ENCODE measurements at regions not wholly inside any gene's neighbourhood (a gene's known extent, or its start where the extent isn't known, plus 50 kb on each side); places are given as distances from the start of the nearest gene placed in this dataset.

DNA sequence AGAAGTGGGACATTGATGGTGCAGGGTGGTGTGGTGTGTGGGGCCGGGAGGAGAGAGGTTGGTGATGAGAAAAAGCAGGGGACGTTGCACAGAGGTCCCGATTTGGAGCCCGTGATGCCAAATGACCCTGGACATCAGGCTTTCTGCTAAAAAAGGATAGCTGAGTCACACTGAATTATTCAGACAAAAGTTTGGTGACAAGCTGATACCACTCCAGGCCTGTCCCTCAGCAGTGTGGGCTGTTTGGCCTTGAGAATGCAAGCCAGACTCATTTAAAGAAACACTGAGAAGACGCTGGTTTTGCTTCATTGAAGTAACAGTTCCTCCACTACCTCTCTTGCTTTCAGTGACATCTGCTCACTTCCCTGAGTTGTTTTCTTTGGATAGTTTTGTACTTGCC, 262.1 kb upstream of the PWP1 start:
- Mint-ChIP-seq H3K27me3 (no peaks in the 10 kb centered on the region), H3K9me3 (peaks cover 5 to 18% of the 10 kb centered on the region in 2 donors), H3K4me1 (peaks cover 25% of the 10 kb centered on the region), H3K4me3 (no peak overlapping the region), H3K27ac (peak overlapping the region in 1 of 2 donors; percentile 46)
- no peak for DNase-seq
- ATAC-seq, result no peak

- no peak for ATAC-seq
- no peak overlapping the region for H3K27ac Mint-ChIP-seq
Measured at GRCh38 chr12:107429006-107429705, 256.4 kb upstream of the PWP1 start.

DNA sequence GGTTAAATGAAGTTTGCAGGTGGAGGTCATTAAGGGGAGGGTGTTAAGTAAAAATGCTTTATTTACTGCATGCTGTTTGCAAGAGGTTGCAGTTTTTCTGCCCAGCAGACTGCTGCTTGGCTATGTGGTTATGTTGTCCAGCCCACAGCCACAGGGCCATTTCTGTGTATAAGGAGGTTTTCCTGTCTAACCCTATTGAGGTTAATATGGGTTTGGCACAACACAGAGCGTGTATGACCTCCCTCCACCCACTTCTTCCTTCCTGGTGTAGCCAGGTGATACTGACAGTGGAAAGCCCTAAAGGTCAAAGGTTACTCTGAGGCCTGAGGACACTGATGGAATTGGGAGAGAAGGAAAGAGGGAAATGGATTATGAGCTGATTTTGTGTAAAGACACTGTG, 253.7 kb upstream of the PWP1 start:
- DNase-seq, result no peak

More at GRCh38 chr12:107429006-107429705, 256.4 kb upstream of the PWP1 start:
- Mint-ChIP-seq H3K9me3 (peaks cover 0 to 5% of the 10 kb centered on the region in 2 donors), H3K4me1 (peaks cover 46% of the 10 kb centered on the region), H3K4me3 (no peak overlapping the region), H3K27me3 (no peaks in the 10 kb centered on the region)
- no peak for DNase-seq

GRCh38 chr12:107435072-107435471, 250.5 kb upstream of the PWP1 start:
- Mint-ChIP-seq H3K4me3 (no peak overlapping the region), H3K27ac (peak overlapping the region in 1 of 2 donors; percentile 75), H3K9me3 (no peaks in the 10 kb centered on the region), H3K4me1 (peaks cover 32% of the 10 kb centered on the region), H3K27me3 (no peaks in the 10 kb centered on the region)
- ATAC-seq (no peak), DNase-seq (no peak)

More for the DNA sequence above, 253.7 kb upstream of the PWP1 start:
- Mint-ChIP-seq H3K9me3 (no peaks in the 10 kb centered on the region), H3K27ac (no peak overlapping the region), H3K27me3 (no peaks in the 10 kb centered on the region), H3K4me3 (peak overlapping the region in 1 of 2 donors; percentile 38), H3K4me1 (peaks cover 41% of the 10 kb centered on the region)
- peak; percentile 72 for ATAC-seq

- Mint-ChIP-seq H3K4me1 (peaks cover 32% of the 10 kb centered on the region), H3K4me3 (no peak overlapping the region), H3K9me3 (no peaks in the 10 kb centered on the region), H3K27me3 (no peaks in the 10 kb centered on the region), H3K27ac (peak overlapping the region; percentile 27 to 75)
- DNase-seq (no peak), ATAC-seq (no peak)
Measured at GRCh38 chr12:107435520-107435919, 250.1 kb upstream of the PWP1 start.

DNA sequence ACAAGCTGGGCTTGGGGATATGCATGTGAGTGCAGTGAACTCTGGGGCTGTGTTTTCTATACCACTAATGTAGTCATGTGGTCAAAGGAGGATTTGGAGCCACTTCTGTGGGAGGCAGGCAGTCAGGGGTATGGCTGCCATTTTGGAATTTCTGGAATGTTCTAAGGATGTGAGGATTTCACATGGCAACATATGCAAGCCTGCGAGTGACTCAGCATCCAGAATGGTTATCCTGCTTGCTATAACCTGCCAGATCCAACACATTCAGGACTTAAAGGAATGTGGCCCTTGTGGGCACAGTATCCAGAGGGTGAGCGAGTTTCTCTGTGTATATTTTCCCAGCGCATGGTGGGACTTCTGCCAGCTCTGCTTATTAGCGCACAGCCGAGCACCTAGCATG, 249.2 kb upstream of the PWP1 start:
- DNase-seq, result no peak
- Mint-ChIP-seq H3K9me3 (no peaks in the 10 kb centered on the region), H3K4me3 (no peak overlapping the region), H3K4me1 (peaks cover 33% of the 10 kb centered on the region), H3K27ac (no peak overlapping the region), H3K27me3 (no peaks in the 10 kb centered on the region)
- ATAC-seq, result no peak

- DNase-seq (no peak), ATAC-seq (no peak)
- Mint-ChIP-seq H3K9me3 (no peaks in the 10 kb centered on the region), H3K27ac (no peak overlapping the region), H3K4me3 (no peak overlapping the region), H3K27me3 (no peaks in the 10 kb centered on the region), H3K4me1 (peaks cover 28% of the 10 kb centered on the region)
Measured at GRCh38 chr12:107436836-107437235, 248.8 kb upstream of the PWP1 start.

DNA sequence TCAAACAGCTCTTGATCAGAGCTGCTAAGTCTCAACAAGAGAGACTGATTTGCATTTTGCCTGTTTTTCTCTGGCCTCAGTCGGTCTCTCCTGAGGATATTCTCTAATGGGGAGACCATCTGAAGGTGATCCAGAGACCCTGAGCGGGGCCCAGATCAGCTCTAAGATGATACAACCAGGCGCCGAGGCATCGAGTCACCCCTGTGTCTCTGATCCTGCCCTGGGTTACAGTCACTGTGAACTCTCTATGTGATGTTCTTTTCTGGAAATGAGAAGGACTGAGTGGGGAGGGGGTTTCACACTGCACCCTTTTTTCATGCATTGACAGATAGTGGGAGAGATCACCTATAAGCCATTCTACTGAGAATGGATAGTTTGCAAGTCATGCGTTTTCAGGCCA, 247.6 kb upstream of the PWP1 start:
- H3K4me3 Mint-ChIP-seq, result no peak overlapping the region
- DNase-seq, result no peak
- H3K4me1 Mint-ChIP-seq, result peaks cover 18% of the 10 kb centered on the region
- no peak overlapping the region for H3K27ac Mint-ChIP-seq
- no peak for ATAC-seq
- no peaks in the 10 kb centered on the region for H3K9me3 Mint-ChIP-seq
- H3K27me3 Mint-ChIP-seq, result no peaks in the 10 kb centered on the region

DNA sequence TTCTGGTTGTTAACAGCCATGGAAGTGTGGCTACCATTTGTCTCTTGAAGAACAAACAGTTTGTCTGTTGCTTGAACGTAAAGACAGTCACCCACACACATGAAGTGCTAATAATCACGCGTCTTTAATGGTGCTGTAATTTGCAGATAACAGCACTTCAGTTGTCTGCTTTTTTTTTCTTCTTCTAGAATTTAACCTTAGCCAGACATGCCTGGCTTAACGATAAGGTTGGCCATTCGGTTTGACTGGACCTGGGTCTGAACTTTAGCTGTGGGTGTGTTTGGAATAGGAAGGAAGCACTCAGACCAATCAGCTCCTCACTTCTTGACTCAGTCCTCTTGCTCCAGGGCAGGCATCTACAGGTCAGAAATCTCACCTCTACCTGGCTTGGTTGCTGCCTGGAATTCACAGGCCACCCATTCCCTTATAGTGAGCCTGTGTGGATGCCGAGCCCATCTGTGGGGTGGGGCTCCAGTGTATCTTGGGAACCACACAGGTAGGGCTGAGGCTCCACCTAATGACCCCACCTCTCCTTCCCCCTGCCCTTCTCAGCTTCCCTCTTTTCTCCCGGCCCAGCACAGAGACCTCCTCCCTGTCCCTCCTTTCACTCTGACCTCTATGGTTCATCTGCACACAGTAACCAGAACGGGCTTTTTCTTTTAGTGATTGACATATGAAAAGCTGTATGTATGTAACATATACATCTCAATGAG, 246.4 kb upstream of the PWP1 start:
- Mint-ChIP-seq H3K4me1 (peaks cover 28% of the 10 kb centered on the region), H3K9me3 (no peaks in the 10 kb centered on the region), H3K4me3 (no peak overlapping the region), H3K27me3 (no peaks in the 10 kb centered on the region), H3K27ac (peak overlapping the region; percentile 17 to 86)
- ATAC-seq (no peak), DNase-seq (no peak)

GRCh38 chr12:107440606-107441005, 245.0 kb upstream of the PWP1 start:
- ATAC-seq, result no peak
- Mint-ChIP-seq H3K27ac (peak overlapping the region in 1 of 2 donors; percentile 52), H3K27me3 (no peaks in the 10 kb centered on the region), H3K9me3 (peaks cover 0 to 7% of the 10 kb centered on the region in 2 donors), H3K4me3 (no peak overlapping the region), H3K4me1 (peaks cover 41% of the 10 kb centered on the region)
- no peak for DNase-seq

- Mint-ChIP-seq H3K27me3 (no peaks in the 10 kb centered on the region), H3K9me3 (peaks cover 0 to 7% of the 10 kb centered on the region in 2 donors), H3K4me1 (peaks cover 41% of the 10 kb centered on the region), H3K4me3 (peak overlapping the region in 1 of 2 donors; percentile 11), H3K27ac (no peak overlapping the region)
- DNase-seq (no peak), ATAC-seq (no peak)
Measured at GRCh38 chr12:107441665-107442300, 243.8 kb upstream of the PWP1 start.

DNA sequence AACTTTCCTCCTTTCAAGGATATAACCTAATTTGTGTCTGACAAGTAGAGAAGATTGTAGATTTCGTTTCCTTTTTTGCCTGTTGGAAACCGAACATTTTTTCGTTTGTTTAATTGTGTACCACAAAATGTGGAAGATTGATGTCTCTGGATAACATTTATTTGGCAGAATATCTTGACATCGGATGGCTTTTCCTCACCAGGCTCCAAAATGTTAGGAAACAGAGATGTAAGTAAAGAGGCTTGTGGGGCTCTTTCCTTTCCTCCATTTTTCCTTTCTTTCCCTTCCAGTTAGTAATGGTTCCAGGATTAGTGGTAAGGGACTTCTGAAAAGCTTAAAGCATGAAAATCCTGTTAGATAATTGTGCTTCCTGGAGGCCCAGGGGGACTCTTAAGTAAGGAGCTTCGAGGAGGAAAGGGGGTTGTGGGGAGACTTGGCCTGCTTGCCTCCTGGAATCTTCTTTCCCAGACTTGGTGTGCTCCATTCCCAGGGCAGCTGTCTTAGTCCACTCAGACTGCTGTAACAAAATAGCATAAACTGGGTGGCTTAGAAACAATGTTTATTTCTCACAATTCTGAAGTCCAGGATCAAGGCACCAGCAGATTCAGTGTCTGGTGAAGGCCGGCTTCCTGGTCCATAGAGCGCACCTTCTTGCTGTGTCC, 243.1 kb upstream of the PWP1 start:
- Mint-ChIP-seq H3K27me3 (no peaks in the 10 kb centered on the region), H3K27ac (peak overlapping the region; percentile 24 to 36), H3K4me1 (peaks cover 41% of the 10 kb centered on the region), H3K4me3 (no peak overlapping the region), H3K9me3 (peaks cover 0 to 7% of the 10 kb centered on the region in 2 donors)
- ATAC-seq (no peak), DNase-seq (no peak)

DNA sequence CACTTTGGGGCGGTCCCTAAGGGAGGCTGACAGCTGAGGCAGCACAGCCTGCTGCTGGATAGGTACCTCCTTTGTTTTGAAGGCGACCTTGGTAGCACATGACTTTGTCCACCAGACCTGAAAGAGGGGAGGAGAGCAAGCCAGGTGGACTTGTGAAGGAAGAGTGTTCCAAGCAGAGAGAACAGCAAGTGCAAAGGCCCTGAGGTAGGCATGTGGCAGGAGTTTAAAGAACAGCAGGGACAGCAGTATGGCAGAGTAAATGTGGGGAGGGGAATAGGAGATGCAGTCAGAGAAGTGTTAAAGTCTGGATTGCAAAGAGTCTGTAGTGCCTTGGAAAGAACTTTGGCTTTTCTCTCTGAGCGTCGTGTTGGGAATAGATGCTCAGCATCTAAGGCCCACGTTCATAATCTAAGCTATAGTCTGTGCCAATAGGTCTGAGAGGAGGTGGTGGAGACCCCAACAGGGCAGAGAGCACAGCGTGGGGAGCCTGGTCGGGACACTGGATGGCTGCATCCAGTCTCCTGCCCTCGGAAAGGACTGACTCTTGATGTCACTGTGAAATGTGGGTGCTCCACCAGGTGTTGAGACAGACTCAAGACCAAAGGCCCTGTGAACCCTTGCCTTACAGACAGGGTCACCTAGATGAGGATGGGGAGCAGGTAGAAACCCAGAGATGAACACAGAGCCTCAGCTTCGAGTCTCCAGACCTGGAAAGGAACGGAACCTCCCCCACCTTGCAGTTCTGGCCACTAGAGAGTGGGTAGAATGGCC, 242.1 kb upstream of the PWP1 start:
- Mint-ChIP-seq H3K27me3 (no peaks in the 10 kb centered on the region), H3K27ac (no peak overlapping the region), H3K4me3 (no peak overlapping the region), H3K9me3 (peaks cover 0 to 7% of the 10 kb centered on the region in 2 donors), H3K4me1 (peaks cover 47% of the 10 kb centered on the region)
- DNase-seq (no peak), ATAC-seq (no peak)

DNA sequence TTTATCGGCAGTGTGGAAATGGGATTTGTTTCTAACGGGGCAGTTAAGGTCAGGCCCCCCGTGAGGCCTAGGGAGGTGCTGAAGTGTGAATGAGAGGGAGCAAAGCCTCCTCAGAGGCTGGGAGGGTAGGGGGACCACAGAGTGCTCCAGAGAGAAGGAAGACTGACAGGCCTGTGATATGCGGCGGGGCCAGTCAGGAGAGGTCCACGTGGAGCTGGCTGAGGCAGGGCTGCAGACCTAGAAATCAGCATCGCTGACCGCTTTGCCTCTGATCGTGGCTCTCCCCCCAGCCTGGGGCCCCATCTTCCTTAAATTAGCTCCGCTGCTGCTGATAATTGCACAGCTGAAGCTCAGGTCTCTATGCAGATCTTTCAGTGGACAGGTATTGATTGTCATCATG, 240.8 kb upstream of the PWP1 start:
- Mint-ChIP-seq H3K27me3 (no peaks in the 10 kb centered on the region), H3K27ac (no peak overlapping the region), H3K4me1 (peaks cover 38% of the 10 kb centered on the region), H3K9me3 (peaks cover 0 to 7% of the 10 kb centered on the region in 2 donors), H3K4me3 (no peak overlapping the region)
- ATAC-seq (no peak), DNase-seq (no peak)

GRCh38 chr12:107446476-107446875, 239.1 kb upstream of the PWP1 start:
- ATAC-seq (no peak), DNase-seq (no peak)
- Mint-ChIP-seq H3K9me3 (peaks cover 0 to 7% of the 10 kb centered on the region in 2 donors), H3K27ac (no peak overlapping the region), H3K4me3 (no peak overlapping the region), H3K4me1 (peaks cover 29% of the 10 kb centered on the region), H3K27me3 (no peaks in the 10 kb centered on the region)

Measured in stimulated activated naive CD8-positive, alpha-beta T cell treated with anti-CD3 and anti-CD28 coated beads, Interleukin-15, amount 100 ng/mL, for 72 hours (primary cell).